Renal cortex interstitium (tissue), 11 donors: ENCODE measurements at regions not wholly inside any gene's neighbourhood (a gene's known extent, or its start where the extent isn't known, plus 50 kb on each side); places are given as distances from the start of the nearest gene placed in this dataset.

ENCODE experiments used
- DNase-seq, 11 donors: peaks; one replicate each; pipeline ENCODE4 v3.0.0-alpha.2; 2013; ENCODE audit warnings: low read depth in 9 of 11, low spot score in 4 of 11; ENCODE audit errors: extremely low read depth in 1 of 11

DNA sequence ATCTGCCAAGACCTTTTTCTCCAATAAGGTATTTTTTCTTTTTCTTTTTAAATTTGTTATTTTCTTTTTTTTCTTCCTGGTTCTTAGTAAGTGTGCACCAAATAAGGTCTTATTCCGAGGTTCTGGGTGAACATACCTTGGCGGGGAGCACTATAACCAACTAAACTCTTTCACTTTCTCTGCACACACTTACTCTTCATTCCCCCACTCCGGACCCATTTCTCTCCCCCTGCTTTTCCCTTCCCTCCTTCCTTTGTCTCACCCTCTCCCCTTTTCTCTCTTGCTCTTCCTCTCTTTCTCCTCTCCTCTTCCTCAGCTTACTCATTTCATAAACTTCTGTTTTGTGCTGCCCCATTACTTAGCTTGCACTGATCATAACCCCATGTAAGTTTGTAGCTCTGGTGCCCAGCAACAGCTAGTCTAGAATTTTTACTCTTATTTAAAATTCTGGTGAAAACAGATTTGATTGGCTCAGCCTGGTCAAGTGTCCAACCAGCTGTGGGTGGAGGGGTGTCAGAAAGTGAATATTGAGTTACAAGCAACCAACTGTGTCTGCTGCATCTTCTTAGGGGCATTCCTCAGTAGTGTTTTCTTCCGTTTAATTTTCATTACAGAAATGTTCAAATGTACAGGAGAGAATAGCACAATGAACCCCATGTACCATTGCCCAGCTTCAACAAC is 297.5 kb downstream of the SHQ1 start:
- DNase-seq, result peak in 3 of 11 donors; percentile 20 to 39 (median 32)

DNA sequence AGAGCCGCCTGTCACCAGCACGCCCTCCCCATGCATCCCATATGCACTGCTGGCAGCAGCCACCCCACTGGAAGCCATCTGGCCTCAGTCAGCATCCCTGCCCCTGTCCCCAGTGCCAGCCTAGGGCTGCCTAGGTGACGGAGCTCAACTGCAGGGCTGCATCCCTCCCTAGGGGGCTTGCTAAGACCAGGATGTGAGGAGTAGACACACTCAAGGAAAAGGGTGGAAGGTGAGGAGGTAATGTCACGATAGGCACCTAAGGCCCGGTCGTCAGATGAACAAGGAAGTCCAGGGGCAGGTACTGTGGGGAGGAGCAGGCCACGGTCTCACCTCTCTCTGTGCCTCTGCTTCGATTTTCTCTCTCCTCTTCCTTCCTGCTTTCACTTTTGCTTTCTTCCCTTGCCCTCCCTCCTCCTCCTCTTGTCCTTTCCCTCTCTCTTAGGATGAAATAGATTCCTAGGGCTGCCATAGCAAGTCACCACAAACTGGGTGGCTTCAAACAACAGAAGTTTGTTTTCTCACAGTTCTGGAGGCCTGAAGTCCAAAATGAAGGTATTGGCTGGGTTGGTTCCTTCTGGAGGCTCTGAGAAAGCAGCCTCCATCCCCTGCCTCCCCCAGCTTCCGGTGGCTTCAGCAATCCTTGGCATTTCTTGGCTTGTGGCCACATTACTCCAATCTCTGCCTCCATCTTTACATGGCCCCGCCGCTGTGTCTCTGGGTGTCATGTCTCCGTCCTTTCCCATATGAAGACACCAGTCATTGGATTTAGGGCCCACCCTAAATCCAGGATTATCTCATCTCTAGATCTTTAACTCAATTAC is 298.3 kb downstream of the SHQ1 start:
- DNase-seq, result no peak

DNA sequence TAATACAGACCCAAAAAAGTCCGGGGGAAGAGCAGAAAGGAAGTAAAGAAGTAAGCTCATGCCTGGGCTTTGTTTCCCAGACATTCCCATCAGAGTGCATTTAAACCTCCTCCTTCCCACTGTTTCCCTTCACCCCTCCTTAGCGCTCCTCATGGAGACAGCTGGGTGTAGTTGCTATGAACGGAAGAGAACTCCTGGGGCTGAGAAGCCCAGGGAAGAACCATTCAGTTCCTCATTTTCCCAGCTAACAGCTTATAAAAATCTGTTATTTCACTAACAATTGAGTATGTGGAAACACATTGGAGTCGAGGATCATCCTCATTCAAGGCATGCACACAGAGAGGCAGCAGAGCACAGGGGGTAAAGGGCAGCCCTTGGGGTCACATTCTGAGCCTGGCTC is 299.3 kb downstream of the SHQ1 start:
- DNase-seq, result no peak

DNA sequence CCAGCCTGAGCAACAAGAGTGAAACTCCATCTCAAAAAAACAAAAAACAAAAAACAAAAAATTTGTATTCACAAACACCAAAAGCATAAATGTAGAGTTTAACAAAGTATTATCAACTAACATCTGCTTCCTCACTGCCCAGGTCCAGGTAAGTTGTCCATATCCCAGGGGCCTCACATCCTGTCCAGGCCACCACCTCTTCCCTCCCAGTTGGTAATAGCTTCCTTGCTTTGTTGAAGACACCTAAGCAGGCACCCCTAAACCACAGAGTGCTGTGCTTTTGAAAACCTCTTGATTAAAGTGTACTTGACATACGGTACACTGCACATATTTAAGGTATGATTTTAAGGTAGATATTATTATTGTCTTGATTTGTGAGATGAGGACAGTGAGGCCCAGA is 299.8 kb downstream of the SHQ1 start:
- no peak for DNase-seq

DNA sequence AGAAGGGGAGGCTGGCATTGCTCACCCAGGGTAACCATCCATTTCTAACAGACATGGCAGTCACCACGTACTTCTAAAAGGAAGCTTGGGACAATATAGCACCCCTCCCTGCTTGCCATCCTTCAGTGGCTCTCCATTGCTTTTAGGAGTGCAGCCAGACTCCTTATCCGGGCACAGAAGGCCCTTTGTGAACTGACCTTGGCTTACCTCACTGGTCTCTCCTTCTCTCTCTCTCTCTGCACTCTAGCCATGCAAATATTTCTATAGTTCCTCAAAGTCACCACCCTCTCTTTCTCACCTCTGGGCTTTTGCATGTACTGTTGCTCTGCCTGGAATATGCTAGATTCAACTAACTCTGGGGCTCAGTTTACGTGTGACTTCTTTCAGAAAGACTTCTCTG is 301.1 kb downstream of the SHQ1 start:
- DNase-seq, result no peak

DNA sequence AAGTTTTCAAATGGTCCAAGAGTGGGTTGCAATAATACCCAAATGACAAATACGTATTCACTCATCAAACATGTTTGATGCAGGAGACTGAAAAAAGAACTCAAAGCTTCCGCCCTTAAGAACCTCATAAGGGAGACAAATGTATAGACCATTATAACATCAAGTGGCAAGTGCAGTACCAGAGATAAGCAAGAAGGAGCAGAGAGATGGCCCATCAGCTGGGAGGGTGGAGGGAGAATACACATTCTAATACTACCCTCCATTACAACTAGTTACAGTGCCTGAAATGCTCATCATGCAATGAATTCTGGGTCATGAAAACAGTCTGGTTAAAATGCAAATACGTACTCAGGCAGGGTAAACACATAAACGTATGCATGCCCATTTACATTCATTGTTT is 304.0 kb downstream of the SHQ1 start:
- DNase-seq, result no peak

DNA sequence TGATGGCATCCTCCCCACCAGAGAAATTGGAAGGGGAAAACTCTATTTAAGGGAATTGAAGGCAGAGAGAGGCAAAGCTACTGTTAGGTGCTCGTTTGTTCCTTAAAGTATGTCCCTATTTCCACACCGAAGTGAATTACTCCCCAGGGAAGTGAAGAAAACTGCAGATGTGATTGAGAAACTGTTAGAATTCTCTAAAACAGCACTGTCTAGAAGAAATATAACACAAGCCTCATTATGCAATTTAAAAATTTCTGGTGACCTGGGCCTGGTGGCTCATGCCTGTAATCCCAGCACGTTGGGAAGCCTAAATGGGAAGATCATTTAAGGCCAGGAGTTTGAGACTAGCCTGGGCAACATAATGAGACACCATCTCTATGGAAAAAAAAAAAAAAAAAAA is 305.0 kb downstream of the SHQ1 start:
- DNase-seq, result no peak

DNA sequence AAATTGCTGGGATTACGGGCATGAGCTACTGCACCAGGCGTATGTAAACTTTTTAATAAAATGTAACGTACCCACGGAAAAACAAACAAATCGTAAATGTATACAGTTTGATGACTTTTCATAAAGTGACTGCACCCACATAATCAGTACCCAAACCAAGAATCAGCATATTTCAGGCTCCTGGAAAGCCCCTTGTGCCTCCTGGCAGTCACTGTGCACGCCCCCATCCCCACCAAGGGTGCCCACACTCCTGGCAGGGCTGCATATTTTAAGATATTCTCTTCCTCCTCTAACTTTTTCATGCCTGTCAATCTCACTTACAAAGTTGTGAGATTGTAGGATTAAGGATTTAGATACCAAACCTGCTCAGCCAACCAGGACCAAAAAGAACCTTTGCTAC is 305.5 kb downstream of the SHQ1 start:
- DNase-seq, result no peak

DNA sequence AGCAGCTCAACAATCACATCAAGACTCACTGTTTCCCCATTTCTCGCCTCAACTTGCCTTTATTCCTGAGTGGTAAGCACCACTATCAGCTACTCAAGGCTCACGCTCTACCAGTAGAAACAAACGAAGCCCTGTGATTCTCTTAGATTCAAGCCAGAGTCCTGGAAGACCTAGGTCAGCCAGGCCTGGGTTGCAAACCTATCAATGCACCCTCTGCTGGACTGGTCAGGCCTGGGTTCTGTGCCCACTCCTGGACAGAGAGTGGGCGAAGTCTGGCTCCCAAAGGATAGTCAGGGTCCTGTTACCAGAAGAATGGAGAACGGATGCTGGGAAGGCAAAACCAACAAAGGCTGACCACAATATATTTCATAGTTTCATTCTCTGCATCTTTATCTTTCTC is 308.4 kb downstream of the SHQ1 start:
- no peak for DNase-seq

DNA sequence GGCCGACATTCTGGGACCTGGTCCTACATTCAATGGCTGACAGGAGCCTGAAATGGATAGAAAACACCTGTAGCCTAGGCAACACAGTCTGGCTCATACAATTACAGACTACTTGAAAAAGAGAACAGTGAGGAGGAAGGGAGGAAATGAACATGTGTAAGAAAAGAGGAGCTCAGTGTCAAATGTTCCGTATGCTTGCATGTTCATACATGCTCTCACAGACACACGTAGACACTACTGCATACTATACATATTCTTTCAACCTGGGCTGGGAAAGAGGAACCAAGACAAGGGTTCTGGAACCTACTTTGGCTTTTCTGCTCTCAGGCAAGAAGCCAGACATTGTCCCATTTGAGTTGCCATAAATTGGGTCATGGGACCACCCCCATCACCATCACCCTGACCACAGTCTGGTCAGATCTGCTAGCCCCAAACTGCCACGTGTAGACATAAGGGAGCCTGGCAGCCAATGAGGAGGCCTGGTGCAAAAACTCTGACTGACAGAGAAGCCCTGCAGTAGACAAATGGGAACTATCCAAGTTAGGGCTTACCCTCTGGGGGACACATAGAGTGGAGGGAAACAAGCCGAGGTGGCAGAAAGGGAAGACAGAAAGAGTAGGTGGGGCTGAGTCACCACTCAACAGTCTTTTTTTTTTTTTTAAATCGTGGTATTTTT is 310.0 kb downstream of the SHQ1 start:
- no peak for DNase-seq

DNA sequence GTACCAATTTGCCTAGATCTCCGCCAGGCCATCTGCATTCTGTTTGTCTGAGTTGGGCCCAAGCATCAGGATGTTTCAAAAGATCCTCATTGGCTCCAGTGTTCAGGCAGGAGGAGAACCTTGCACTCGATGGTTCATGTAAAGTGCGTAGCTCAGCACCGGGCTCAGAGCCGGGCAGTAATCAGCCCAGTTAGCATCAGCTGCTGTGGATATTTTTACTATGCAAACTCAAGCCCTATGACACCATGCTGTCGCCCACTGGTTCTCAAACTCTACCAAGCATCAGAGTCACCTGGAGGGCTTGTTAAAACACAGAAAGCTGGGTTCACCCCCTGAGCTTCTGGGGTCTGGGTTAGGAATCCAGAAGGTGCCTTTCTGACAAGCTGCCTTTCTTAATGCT is 310.8 kb downstream of the SHQ1 start:
- DNase-seq, result no peak

DNA sequence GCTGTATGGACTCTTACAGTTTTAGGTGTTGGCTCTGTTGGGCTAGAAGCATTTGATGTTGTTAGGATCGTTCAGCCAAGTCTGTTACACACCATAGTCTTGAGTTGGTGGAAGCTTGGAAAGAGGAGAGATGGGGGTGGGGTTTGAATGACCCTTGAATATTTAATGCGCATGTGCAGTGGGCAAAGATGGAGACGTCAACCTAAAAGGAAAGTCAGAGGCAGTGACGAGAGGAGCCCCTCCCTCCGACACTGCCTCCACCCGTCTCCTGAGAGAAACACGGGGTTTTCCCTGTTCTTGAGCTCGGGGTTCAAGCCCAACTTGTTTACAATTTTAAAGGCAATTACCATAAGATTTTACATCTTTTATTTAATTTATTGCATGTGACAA is 311.4 kb downstream of the SHQ1 start:
- DNase-seq, result no peak

DNA sequence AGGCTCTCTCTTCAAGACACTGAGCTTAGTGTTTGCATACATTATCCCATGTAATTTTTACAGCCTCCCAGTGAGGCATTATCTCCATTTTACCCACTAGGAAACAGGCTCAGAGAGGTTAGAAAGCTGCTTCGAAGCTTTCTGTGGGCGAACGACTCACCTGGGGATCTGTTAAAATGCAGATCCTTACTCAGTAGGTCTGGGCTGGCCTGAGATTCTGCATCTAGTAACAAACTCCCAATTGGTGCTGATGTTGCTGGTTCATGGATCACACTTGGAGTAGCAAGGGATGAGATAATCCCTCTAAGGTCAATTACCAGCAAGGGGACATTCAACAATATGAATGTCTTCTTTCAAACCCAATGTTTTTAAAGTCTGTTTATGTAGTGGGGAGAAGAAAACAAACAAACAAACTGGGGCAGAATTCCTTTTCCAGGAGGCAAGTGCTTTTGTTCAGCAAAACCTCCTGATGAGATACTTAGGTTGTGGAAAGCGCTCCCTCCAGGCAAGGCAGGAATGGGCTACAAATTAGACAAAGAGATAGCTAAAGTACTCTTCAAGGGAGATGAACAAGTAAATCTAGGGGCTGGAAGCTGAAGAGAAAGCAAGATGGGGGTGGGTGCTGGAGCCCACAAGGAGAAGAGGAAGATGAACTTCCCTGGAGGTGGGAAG is 311.9 kb downstream of the SHQ1 start:
- DNase-seq, result no peak

DNA sequence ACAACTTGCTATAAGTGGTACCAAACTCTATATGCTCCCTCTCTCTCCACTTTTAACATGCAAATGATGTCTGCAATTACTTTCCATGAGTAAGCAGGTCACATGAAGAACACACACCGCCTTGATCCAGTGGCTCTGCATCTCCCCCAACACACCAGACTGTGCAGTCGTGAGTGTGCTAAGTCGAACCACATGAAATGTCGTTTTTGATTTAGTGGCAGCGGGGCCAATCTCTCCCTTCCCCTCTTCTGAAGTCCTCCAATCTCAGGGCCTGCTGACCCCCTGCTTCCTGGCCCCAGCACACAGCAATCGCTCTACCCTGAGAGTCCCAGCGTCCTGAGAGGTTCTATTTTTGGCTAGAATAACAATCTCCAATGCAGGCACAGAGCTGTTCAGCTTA is 312.5 kb downstream of the SHQ1 start:
- peak in 9 of 11 donors; percentile 33 to 64 (median 52) for DNase-seq

DNA sequence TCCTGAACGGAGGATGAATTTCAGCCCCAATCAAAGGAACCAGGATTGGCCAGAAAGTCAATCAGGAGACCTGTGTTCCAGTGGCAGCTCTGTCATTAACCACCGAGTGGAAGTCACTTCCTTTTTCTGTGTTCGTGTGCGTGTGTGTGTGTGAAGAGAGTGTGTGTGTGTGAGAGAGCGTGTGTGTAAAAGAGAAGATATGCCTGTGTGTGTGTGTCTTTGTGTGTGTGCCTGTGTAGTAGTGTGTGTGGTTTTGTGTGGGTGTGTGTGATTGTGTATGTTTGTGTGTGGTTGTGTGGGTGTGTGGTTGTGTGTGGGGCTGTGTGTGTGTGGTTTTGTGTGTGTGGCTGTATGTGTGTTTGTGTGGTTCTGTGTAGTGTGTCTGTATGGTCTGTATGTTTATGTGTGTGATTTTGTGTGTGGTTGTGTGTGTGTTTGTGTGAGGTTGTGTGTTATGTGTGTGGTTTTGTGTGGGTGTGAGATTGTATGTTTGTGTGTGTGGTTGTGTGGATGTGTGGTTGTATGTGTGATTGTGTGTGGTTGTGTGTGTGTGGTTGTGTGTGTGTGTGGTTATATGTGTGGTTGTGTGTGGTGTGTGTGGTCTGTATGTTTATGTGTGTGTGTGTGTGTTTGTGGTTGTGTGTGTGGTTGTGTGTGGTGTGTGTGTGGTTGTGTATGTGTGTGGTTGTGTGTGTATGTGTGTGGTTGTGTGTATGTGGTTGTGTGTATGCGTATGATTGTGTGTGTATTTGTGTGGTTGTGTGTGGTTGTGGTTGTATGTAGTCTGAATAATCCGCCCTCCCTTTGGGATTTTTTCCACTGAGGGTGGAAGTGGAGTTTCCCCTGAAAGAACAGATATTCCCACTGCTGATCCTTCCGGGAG is 314.4 kb downstream of the SHQ1 start:
- no peak for DNase-seq

DNA sequence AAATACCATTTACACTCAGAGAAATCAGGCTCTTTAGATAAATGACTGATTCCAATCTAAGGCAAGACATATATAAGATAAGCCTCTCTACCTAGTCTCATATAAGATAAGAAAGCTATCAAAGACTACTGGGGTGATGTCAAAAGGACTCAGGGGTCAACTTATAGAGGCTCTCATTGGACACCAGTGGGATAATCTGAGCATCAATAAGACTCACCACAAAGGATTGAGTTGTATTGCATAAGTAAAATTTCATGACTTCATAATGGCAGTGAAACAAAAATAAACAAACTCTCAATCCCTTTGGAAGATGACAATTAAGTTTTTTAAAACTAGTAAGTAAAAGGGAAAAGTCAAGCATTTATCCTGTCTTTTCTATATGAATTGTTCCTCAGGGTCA is 317.8 kb downstream of the SHQ1 start:
- DNase-seq, result no peak

DNA sequence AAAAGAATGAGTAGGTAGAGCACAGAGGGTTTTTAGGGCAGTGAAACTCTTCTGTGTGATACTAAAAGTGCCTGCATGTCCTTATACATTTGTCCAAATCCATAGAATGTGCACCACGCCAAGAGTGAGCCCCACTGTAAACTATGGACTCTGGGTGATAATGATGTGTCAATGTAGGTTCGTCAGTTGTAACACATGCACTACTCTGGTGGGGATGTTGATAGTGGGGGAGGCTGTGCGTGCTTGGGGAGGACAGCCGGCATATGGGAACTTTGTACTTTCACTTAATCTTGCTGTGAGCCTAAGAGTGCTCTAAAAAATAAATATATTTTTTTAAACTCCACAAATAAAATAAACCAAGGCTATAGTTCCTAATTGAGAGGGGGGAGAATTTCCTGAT is 319.2 kb downstream of the SHQ1 start:
- DNase-seq, result no peak

DNA sequence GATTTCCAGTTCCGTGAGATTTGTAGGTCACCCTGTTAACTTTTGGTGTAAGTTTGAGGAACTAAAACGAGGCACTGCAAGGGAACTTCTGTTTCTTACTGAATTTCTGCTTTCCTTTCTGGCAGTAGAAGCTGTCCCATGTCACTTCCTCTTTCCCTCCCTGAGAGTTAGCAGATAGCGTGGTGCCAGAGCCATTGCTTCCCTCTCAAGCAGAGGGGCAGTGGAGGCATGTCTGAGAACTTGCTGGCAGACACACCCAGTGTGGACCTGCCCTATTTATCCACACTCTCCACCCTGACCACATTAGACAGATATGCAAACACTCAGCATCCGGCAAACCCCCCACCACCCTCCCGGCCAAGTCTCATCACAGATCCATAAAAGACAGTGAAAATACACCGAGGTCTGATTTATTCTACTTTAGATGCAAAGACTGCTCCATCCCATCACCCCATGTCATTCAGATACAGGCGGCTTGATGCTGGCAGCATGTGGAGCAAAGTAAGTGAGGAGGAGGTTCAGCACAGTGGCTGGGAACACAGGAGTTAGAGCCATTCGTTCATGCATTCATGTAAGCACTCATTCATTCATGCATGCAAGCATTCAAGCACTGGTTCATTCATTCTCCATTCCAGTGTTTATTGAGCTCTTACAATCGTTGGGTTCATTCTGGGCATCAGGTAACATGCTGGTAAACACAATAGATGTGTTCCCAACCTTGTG is 324.7 kb downstream of the SHQ1 start:
- no peak for DNase-seq
